ENCODE measurements at regions not wholly inside any gene's neighbourhood (a gene's known extent, or its start where the extent isn't known, plus 50 kb on each side); places are given as distances from the start of the nearest gene placed in this dataset.
"Not testable (repeated sequence)": the region's sequence is repeated elsewhere in the genome, so short reads cannot be mapped to it uniquely, and the experiment has no call there.

DNA sequence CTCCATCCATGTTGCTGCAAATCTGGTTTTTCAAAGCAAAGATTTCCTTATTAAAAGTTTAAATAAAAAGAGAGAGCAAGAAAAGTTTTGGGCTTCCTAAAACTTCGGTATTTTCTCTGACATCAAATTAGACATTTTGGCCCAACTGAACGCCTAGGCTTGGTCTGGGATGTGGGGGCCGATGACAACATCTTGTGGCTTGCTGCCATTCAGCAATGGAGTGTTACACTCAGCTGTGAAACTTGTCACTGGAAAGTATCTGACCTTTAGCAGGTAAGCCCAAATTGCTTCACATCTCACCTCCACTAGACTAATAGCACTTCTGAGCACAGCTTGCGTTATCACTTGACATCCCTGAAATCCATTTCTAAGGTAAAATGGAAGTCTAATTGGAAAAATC lies 320.6 kb downstream of the GATA3 start:
- DNase-seq (ENCODE audit: low read depth in 2 of 3, low spot score in 2 of 3): no peak

- DNase-seq (ENCODE audit: low read depth in 2 of 3, low spot score in 2 of 3): no peak
Observed at GRCh38 chr10:8378198-8378983, 323.9 kb downstream of the GATA3 start.

DNA sequence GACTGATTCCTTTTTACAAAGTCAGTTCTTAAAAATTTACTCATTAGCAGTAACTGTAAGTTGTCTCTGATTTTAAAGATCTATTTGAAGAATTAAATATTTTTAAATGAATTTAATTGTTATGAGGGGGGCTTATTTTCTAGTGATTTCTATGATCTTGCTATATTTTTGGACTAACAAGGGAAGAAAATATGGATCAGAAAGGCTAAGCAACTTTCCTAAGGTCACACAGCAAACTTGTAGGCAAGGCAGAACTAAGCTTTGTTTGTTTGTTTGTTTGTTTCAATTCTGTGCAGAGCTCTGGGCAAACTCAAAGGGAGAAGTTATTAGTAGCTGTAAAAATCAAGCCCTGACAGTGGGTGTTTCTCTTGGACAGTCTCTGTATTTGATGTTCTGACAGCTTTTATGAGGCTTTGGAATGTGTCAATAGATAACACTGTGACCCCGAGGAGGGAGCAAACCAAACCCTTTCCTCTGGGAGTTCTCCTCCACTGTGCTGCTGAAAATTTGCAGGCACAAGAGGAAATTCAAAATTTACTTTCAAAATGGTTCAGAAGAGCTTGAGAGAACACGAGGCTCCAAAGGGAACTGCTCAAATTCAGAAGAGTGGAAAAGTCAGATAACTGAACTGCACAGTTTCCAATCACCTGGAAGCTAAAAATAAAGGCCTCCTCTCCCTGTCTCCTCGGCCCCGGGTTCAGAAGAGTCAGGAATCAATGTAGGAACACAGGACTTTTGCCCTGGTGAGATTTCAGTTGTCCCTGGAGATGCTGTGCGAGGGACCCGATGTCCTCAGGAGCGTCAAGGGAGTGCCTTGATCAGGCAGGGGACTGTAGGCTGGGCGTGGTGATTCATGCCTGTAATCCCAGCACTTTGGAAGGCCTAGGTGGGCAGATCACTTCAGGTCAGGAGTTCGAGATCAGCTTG lies 325.7 kb downstream of the GATA3 start:
- no peak for DNase-seq (ENCODE audit: low read depth in 2 of 3, low spot score in 2 of 3)

DNA sequence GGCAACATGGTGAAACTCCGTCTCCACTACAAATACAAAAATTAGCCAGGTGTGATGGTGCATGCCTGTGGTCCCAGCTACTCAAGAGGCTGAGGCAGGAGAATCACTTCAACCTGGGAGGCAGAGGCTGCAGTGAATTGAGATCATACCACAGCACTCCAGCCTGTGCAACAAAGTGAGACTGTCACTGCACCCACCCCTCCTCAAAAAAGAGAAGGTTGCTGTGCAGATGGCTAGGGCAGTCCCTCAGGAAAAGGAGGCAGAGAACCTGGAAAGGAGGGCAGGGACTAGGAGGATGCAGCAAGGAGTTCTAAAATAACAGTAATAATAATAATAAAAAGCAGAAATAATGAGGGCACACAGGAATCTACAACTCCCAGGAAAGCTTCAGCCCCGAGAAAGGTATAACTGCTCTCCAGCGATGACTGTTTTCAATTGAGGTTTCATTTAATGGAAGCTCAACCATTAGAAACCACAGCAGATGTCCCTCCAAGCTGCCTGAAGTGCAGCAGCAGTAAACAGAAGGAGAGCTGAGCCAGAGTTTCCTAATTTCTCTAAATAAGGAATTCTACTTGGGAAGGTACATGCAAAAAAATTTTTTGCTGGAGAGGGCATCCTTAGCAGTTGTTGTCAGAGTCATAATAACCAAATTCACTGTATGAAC lies 326.5 kb downstream of the GATA3 start:
- DNase-seq (ENCODE audit: low read depth in 2 of 3, low spot score in 2 of 3): no peak

GRCh38 chr10:8386781-8387180 lies 332.3 kb downstream of the GATA3 start:
- DNase-seq (ENCODE audit: low read depth in 2 of 3, low spot score in 2 of 3): no peak

- no peak for DNase-seq (ENCODE audit: low read depth in 2 of 3, low spot score in 2 of 3)
Observed at GRCh38 chr10:8389630-8390029, 335.1 kb downstream of the GATA3 start.

DNA sequence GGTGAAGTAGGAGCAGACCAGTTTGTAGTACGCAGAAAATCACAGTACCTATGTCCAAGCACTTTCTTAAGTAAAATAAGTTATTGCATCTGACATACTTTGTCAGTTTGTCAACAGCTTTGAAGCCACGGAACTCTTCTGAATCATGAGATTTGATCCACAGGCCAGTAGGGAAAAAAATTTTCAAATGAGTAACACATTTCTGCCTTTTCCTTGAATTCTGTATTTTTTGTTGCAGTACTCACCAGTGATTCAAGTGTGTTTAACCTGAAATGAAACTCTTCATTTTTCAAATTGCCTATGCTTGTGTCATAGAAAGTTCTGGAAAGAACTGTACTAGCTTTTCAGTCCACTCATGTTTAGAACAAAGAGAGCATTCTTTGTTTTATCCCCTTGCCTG lies 337.7 kb downstream of the GATA3 start:
- no peak for DNase-seq (ENCODE audit: low read depth in 2 of 3, low spot score in 2 of 3)

DNA sequence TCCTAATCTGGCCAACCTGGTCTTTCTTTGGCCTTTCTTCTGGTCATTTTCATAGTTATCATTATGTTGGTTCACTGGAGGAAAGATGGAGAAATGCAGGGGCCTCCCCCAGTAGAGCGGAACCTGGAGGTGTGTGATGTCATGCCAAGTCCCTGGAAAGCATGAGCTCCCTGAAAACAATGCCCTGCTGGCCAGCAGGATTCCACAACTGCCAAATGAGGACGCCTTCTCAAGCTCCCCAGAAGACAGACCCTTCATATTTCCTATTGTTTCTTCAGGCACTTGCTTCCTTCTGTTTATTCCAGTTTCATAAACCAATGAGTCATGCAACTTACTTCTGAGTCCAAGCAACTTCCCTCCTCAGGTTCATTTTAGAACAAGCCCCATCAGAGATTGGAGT lies 339.0 kb downstream of the GATA3 start:
- DNase-seq (ENCODE audit: low read depth in 2 of 3, low spot score in 2 of 3): no peak

- no peak for DNase-seq (ENCODE audit: low read depth in 2 of 3, low spot score in 2 of 3)
Observed at GRCh38 chr10:8396675-8397074, 342.2 kb downstream of the GATA3 start.

- DNase-seq (ENCODE audit: low read depth in 2 of 3, low spot score in 2 of 3): no peak
Observed at GRCh38 chr10:8398771-8399170, 344.3 kb downstream of the GATA3 start.

- DNase-seq (ENCODE audit: low read depth in 2 of 3, low spot score in 2 of 3): no peak
Observed at GRCh38 chr10:8400151-8400550, 345.7 kb downstream of the GATA3 start.

DNA sequence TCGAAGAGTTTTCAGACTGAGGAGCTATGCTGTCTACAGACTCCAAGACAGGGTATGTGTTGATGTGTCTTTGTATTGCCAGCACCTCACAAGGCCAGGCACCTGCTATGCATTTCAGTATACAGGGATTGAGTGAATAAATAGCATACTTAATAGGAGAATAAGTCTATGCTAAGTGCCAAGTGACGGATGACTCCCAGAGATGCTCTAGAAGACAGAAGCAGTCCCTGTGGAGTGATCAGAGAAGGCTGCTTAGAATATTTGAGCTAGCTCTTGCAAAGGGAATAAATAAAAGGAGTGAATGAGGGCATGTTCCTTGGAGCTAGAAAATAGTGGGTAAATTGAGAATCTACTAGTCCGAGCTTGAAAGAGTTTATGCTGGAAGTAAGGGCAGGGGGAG lies 346.4 kb downstream of the GATA3 start:
- DNase-seq (ENCODE audit: low read depth in 2 of 3, low spot score in 2 of 3): no peak

DNA sequence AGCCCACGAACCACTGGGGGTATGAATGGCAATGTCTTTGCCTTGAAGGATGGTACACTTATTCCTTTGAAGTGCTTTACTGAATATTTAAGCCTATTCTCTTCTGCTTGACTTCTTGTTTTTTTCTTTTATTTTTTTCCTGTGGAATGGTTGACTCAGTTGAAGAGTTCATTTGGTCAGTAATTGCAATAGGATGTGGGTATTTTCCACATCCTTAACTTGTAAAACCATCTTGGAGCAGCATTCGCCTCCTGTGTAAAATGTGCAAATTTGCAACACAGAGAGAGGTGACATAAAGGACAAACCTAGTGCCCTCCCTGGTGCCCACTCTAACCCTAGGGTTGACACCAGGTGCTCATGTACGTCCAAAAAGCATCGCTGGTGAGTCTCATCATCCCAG lies 347.0 kb downstream of the GATA3 start:
- DNase-seq (ENCODE audit: low read depth in 2 of 3, low spot score in 2 of 3): no peak

GRCh38 chr10:8402576-8402975 lies 348.1 kb downstream of the GATA3 start:
- DNase-seq (ENCODE audit: low read depth in 2 of 3, low spot score in 2 of 3): no peak

- DNase-seq (ENCODE audit: low read depth in 2 of 3, low spot score in 2 of 3): no peak
Observed at GRCh38 chr10:8403711-8404371, 349.4 kb downstream of the GATA3 start.

DNA sequence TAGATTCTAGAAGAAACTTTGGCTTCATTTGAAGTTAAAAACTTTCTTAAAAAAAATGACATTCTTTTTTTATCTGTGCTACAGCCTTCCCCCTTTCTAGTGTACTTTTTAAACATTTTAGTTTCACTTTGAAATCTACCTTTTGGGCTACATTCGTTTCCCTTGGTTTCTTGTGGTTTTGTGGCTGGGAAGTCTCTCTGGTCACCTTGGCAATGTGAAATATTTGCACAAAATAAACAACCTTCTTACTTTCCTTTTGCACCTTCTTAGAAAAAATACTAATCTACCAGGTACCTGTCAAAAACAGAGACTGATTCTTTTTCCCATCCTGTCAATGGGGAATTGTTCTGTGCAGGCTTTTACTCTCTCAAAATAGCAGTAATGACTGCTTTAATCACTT lies 350.2 kb downstream of the GATA3 start:
- DNase-seq (ENCODE audit: low read depth in 2 of 3, low spot score in 2 of 3): no peak

DNA sequence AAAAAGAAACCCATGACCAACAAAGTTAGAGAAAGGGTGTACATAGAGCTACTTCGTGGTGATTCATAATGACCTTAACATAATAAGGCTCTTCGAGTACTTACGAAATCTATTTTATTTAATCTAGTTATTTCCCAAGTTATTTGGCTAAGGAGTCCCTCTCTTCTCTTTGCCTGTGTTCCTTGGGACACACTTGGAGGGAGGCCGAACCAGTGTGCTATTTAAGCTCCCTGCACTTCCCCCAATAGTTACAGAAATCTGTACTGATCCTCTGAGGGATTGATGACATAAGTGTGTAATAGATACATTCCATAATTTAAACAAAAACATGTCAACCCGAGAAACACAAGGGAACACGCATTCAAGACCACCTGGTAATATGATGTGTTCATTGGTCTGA lies 351.1 kb downstream of the GATA3 start:
- no peak for DNase-seq (ENCODE audit: low read depth in 2 of 3, low spot score in 2 of 3)

GRCh38 chr10:8407501-8408021 lies 353.1 kb downstream of the GATA3 start:
- DNase-seq (ENCODE audit: low read depth in 2 of 3, low spot score in 2 of 3): no peak

GRCh38 chr10:8410506-8410905 lies 356.0 kb downstream of the GATA3 start:
- DNase-seq (ENCODE audit: low read depth in 2 of 3, low spot score in 2 of 3): no peak

DNA sequence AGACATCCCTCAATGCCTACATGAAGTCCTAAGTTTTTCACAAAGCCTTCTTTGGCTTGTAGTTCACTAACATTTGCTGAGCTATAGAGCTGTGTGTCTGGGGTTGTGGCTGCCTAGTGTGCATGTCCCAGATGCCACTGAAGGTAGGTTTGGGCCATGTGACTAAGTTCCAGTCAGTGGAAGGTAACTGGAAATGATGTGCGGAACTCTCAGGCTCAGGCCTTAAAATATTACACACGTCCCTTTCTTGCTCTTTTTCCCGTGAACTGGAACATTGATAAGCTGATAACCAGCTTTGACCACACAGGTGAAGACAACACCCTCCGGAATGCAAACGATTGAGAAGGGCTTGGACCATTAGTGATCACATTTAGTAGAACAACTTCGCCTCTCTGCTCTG lies 358.1 kb downstream of the GATA3 start:
- no peak for DNase-seq (ENCODE audit: low read depth in 2 of 3, low spot score in 2 of 3)

- DNase-seq (ENCODE audit: low read depth in 2 of 3, low spot score in 2 of 3): not testable (repeated sequence)
Observed at GRCh38 chr10:8415029-8415428, 360.5 kb downstream of the GATA3 start.

Measured in activated CD8-positive, alpha-beta memory T cell treated with anti-CD3 and anti-CD28 coated beads for 48 hours (primary cell).